Superior temporal gyrus (tissue), 1 donor: ENCODE measurements at regions not wholly inside any gene's neighbourhood (a gene's known extent, or its start where the extent isn't known, plus 50 kb on each side); places are given as distances from the start of the nearest gene placed in this dataset.
"Not testable (repeated sequence)": the region's sequence is repeated elsewhere in the genome, so short reads cannot be mapped to it uniquely, and the experiment has no call there.

Experiments
- DNase-seq: peaks from one replicate; pipeline ENCODE4 v3.0.0-alpha.2; 2016; ENCODE audit errors: extremely low spot score

GRCh38 chr6:27854421-27854820 lies 57.8 kb downstream of the OR2B2 start:
- DNase-seq, result no peak

- DNase-seq, result no peak
Observed at GRCh38 chr6:27851440-27851839, 60.8 kb downstream of the OR2B2 start.

GRCh38 chr6:27849001-27849400 lies 63.2 kb downstream of the OR2B2 start:
- DNase-seq, result not testable (repeated sequence)

GRCh38 chr6:27847706-27848105 lies 64.5 kb downstream of the OR2B2 start:
- no peak for DNase-seq

- no peak for DNase-seq
Observed at GRCh38 chr6:27840572-27840971, 71.6 kb downstream of the OR2B2 start.

GRCh38 chr6:27839626-27840475 lies 72.3 kb downstream of the OR2B2 start:
- peak; percentile 16 for DNase-seq

GRCh38 chr6:27838945-27839625 lies 73.1 kb downstream of the OR2B2 start:
- DNase-seq, result peak; percentile 12

- DNase-seq, result peak; percentile 98
Observed at GRCh38 chr6:27838058-27838944, 73.9 kb downstream of the OR2B2 start.

GRCh38 chr6:27837625-27838057 lies 74.6 kb downstream of the OR2B2 start:
- no peak for DNase-seq

- peak; percentile 74 for DNase-seq
Observed at GRCh38 chr6:27836783-27837624, 75.2 kb downstream of the OR2B2 start.

- DNase-seq, result peak; percentile 22
Observed at GRCh38 chr6:27836141-27836782, 75.9 kb downstream of the OR2B2 start.

GRCh38 chr6:27834879-27835549 lies 77.2 kb downstream of the OR2B2 start:
- no peak for DNase-seq

GRCh38 chr6:27834384-27834783 lies 77.8 kb downstream of the OR2B2 start:
- DNase-seq, result no peak

- DNase-seq, result peak; percentile 42
Observed at GRCh38 chr6:27831434-27832081, 80.6 kb downstream of the OR2B2 start.

GRCh38 chr6:27830600-27831433 lies 81.4 kb downstream of the OR2B2 start:
- peak; percentile 47 for DNase-seq

- peak; percentile 34 for DNase-seq
Observed at GRCh38 chr6:27830212-27830599, 82.0 kb downstream of the OR2B2 start.

GRCh38 chr6:27829453-27830211 lies 82.6 kb downstream of the OR2B2 start:
- DNase-seq, result no peak

GRCh38 chr6:27827477-27827876 lies 84.7 kb downstream of the OR2B2 start:
- DNase-seq, result not testable (repeated sequence)
